ENCODE measurements at regions not wholly inside any gene's neighbourhood (a gene's known extent, or its start where the extent isn't known, plus 50 kb on each side); places are given as distances from the start of the nearest gene placed in this dataset.

DNA sequence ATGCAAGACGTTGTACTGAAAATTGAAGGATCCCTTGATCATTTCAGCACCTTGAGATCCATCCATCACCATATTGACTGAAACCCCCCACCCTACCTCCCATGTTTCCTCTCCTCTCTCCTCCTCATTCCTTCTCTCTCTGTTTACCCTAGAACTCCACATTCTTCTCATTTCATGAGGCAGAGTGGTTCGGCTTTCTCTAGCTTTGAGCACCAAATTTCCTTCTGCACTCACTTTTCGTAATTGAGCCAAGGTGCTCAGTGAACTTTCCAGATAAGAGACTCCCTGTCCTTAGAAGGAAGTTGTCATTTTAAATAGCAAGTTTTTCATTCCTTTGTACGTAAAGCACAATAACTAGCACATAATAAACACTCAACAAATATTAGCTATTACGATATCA, 108.3 kb upstream of the SLC34A2 start:
- no peak for DNase-seq (ENCODE audit: low read depth)
- no peak overlapping the region for H3K4me3 ChIP-seq (ENCODE audit: low read depth, low read length)
- TF ChIP-seq, protein P1, sequence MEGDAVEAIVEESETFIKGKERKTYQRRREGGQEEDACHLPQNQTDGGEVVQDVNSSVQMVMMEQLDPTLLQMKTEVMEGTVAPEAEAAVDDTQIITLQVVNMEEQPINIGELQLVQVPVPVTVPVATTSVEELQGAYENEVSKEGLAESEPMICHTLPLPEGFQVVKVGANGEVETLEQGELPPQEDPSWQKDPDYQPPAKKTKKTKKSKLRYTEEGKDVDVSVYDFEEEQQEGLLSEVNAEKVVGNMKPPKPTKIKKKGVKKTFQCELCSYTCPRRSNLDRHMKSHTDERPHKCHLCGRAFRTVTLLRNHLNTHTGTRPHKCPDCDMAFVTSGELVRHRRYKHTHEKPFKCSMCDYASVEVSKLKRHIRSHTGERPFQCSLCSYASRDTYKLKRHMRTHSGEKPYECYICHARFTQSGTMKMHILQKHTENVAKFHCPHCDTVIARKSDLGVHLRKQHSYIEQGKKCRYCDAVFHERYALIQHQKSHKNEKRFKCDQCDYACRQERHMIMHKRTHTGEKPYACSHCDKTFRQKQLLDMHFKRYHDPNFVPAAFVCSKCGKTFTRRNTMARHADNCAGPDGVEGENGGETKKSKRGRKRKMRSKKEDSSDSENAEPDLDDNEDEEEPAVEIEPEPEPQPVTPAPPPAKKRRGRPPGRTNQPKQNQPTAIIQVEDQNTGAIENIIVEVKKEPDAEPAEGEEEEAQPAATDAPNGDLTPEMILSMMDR (conservative IDR thresholded peaks at IDR 0.05; ENCODE audit: low read depth, low read length): no peak

DNA sequence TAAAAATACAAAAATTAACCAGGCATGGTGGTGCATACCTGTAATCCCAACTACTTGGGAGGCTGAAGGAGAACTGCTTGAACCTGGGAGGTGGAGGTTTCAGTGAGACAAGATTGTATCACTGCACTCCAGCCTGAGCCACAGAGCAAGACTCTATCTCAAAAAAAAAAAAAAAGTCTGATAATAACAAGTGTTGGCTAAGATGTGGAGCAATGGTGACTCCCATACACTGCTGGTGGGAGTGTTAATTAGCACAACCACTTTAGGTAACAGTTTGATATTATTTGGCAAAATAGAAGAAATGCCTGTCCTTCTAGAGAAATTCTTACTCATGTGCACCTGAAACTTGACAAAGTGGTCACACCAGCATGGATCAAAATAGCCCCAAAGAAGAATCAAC, 106.2 kb upstream of the SLC34A2 start:
- no peak overlapping the region for H3K4me3 ChIP-seq (ENCODE audit: low read depth, low read length)
- TF ChIP-seq, protein P1 (conservative IDR thresholded peaks at IDR 0.05; ENCODE audit: low read depth, low read length): no peak
- DNase-seq (ENCODE audit: low read depth): no peak

DNA sequence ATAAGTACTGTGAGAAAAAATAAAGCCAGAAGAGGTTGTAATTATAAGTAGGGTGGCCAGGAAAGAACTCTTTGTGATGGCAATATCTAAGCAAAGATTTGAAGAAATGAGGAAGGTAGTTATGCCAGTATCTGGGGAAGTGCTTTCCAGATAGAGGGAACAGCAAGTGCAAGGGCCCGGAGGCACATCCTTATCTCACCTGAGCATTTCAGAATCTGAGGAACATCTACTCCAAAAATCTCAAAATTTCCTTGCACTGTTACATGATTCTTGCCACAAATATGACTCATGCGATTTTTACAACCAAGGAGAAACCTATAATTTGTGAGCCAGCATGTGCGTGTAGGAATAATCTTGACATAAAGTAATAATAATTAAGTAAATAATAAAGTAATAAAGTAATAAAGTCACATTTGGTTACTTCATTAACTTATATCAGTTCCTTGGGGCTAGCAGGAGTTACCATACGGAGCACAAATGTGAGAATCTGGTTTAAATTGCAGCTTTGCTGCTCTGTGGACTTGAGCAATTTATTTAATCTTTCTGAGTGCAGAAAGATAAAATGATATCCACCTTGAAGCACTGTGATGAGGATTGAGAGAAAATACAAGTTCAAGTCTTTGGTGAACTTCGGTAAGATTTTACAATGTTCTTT, 105.1 kb upstream of the SLC34A2 start:
- TF ChIP-seq, protein P1 (conservative IDR thresholded peaks at IDR 0.05; ENCODE audit: low read depth, low read length): no peak
- DNase-seq (ENCODE audit: low read depth): no peak
- no peak overlapping the region for H3K4me3 ChIP-seq (ENCODE audit: low read depth, low read length)

DNA sequence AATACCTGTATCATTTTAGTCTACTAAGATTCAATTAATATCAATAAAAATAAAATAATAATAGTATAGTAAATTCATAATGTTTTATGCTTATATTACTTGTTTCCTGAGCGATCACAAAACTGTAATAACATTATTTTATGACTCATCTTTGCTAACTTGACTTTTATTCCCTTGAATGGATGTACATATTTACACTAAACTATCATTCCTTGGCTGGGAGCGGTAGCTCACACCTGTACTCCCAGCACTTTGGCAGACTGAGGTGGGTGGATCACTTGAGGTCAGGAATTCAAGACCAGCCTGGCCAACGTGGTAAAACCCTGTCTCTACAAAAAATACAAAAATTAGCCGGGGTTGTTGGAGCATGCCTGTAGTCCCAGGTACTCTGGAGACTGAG, 104.0 kb upstream of the SLC34A2 start:
- DNase-seq (ENCODE audit: low read depth): no peak
- no peak overlapping the region for H3K4me3 ChIP-seq (ENCODE audit: low read depth, low read length)
- TF ChIP-seq, protein P1 (conservative IDR thresholded peaks at IDR 0.05; ENCODE audit: low read depth, low read length): no peak

DNA sequence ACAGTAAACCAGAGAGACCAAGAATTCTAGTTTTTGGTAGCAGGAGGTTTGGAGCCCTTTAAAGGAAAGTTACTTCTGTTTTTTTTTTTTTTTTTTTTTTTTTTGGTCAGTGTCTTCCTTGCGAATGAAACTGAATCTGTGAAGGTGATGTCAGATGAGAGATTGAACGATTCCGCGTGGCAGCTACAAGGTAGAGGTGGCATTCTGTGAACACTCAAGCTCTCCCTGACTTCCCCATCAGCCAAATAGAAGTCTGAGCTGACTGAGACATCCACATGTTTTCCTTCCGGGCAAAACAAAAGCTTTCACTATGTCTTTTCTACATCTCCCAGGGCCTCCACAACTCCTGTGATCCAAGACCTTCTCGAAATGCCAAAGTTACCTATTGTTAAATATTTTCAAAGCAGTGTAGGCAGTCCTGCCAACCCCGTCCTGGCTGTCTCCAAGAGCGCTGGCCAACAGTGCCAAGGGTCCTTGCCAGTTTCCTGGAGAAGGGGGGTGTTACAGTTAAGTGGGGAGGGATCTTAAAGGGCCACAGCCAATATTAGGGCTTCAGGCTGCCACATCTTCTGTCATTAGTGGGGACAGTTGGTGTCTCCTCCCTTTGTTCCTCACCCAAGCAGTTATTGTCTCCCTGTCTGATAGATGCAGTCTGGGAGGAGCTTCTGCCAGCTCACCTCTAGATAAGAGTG, 102.9 kb upstream of the SLC34A2 start:
- no peak for DNase-seq (ENCODE audit: low read depth)
- H3K4me3 ChIP-seq (ENCODE audit: low read depth, low read length): peak overlapping the region; percentile 22
- TF ChIP-seq, protein P1 (conservative IDR thresholded peaks at IDR 0.05; ENCODE audit: low read depth, low read length): no peak

DNA sequence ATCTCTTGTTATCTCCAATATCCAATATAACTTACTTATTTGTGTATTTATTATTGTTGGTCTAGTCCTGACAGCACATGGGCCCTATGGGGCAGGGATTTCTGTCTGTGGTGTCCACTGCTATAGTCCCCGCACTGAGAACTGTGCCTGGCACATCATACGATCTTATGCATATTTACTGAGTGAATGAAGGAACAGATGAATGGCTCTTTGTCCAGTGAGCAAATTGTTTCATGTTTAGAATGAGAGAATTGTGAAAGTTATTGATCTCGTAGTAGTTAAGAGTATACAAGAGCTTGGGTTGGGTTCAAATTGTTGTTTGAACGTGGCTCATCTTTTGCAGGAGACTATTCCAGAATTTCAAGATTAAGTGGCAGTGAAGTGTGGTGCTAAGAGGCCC, 96.1 kb upstream of the SLC34A2 start:
- H3K4me3 ChIP-seq (ENCODE audit: low read depth, low read length): no peak overlapping the region
- TF ChIP-seq, protein P1 (conservative IDR thresholded peaks at IDR 0.05; ENCODE audit: low read depth, low read length): no peak
- DNase-seq (ENCODE audit: low read depth): no peak

DNA sequence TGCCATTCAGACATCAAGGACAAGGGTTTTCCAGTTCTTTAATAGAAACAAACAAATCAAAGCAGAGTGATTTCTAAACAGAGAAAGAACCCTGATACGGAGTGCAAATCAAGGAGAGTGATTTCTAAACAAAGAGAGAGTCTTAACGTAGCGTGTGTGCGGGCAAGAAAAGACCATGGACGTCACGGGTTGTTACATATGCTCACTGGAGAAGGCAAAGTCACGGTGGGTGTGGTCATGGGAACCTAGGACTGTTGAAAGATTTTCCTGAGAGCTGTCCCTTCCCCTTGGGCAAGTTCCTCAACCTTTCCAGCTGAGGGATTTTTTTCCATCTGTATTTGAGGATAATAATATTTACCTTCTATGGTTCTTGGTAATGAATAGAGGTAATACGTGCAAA, 95.0 kb upstream of the SLC34A2 start:
- TF ChIP-seq, protein P1 (conservative IDR thresholded peaks at IDR 0.05; ENCODE audit: low read depth, low read length): no peak
- no peak overlapping the region for H3K4me3 ChIP-seq (ENCODE audit: low read depth, low read length)
- DNase-seq (ENCODE audit: low read depth): no peak
